ENCODE measurements at regions not wholly inside any gene's neighbourhood (a gene's known extent, or its start where the extent isn't known, plus 50 kb on each side); places are given as distances from the start of the nearest gene placed in this dataset.

GRCh38 chr12:17665839-17666238 is 424.2 kb downstream of the RERGL start:
- H3K79me2 ChIP-seq (replicated peaks; ENCODE audit: insufficient read depth, low read length): no peaks in the 10 kb centered on the region
- no peak overlapping the region for H3K9ac ChIP-seq (ENCODE audit: low read length)
- H3K27ac ChIP-seq (ENCODE audit: low read length): no peak overlapping the region
- no peaks in the 10 kb centered on the region for H3K27me3 ChIP-seq (ENCODE audit: insufficient read depth, low read depth, low read length)
- H3F3A ChIP-seq (ENCODE audit: insufficient read depth, low read length, poor library complexity, severe bottlenecking): no peaks in the 10 kb centered on the region
- H3K4me3 ChIP-seq (ENCODE audit: low read length): no peak overlapping the region
- no peak overlapping the region for H2AFZ ChIP-seq (ENCODE audit: low read depth, low read length)
- no peak overlapping the region for H3K4me2 ChIP-seq (ENCODE audit: low read length)
- no peaks in the 10 kb centered on the region for H4K20me1 ChIP-seq (ENCODE audit: insufficient read depth)
- H3K9me2 ChIP-seq (ENCODE audit: insufficient read depth, low read length): no peaks in the 10 kb centered on the region
- no peaks in the 10 kb centered on the region for H3K9me3 ChIP-seq (ENCODE audit: low read length)
- TF ChIP-seq RAD21 (conservative IDR thresholded peaks at IDR 0.05) (no peak), REST (IDR thresholded peaks at IDR 0.05; ENCODE audit: borderline replicate concordance) (no peak), TAF1 (IDR thresholded peaks at IDR 0.05; ENCODE audit: low read depth) (no peak), SMC3 (conservative IDR thresholded peaks at IDR 0.05; ENCODE audit: poor library complexity) (no peak), EP300 (conservative IDR thresholded peaks at IDR 0.05; ENCODE audit: poor library complexity, severe bottlenecking) (no peak), CTCF (IDR thresholded peaks at IDR 0.05; ENCODE audit: poor library complexity, severe bottlenecking) (no peak), EZH2 (IDR thresholded peaks at IDR 0.05; ENCODE audit: borderline replicate concordance, insufficient read depth, low read length, poor library complexity, severe bottlenecking) (no peak), POLR2AphosphoS5 (IDR thresholded peaks at IDR 0.05) (no peak), MXI1 (conservative IDR thresholded peaks at IDR 0.05; ENCODE audit: poor library complexity, severe bottlenecking) (no peak)
- no peaks in the 10 kb centered on the region for H3K36me3 ChIP-seq (ENCODE audit: insufficient read depth, low read length)

GRCh38 chr12:17661250-17661649 is 428.7 kb downstream of the RERGL start:
- Histone ChIP-seq H3K9ac (ENCODE audit: low read length) (no peak overlapping the region), H4K20me1 (ENCODE audit: insufficient read depth) (no peaks in the 10 kb centered on the region)

More at GRCh38 chr12:17661250-17661649, 428.7 kb downstream of the RERGL start:
- Histone ChIP-seq H3K36me3 (ENCODE audit: insufficient read depth, low read length) (no peaks in the 10 kb centered on the region), H3K27ac (ENCODE audit: low read length) (no peak overlapping the region), H3K27me3 (ENCODE audit: insufficient read depth, low read depth, low read length) (no peaks in the 10 kb centered on the region), H2AFZ (ENCODE audit: low read depth, low read length) (no peak overlapping the region), H3K9me2 (ENCODE audit: insufficient read depth, low read length) (no peaks in the 10 kb centered on the region), H3K9me3 (ENCODE audit: low read length) (no peaks in the 10 kb centered on the region), H3F3A (ENCODE audit: insufficient read depth, low read length, poor library complexity, severe bottlenecking) (no peaks in the 10 kb centered on the region), H3K79me2 (replicated peaks; ENCODE audit: insufficient read depth, low read length) (no peaks in the 10 kb centered on the region), H3K4me2 (ENCODE audit: low read length) (no peak overlapping the region), H3K4me3 (ENCODE audit: low read length) (no peak overlapping the region)
- TF ChIP-seq CTCF (IDR thresholded peaks at IDR 0.05; ENCODE audit: poor library complexity, severe bottlenecking): no peak
- TF ChIP-seq REST (IDR thresholded peaks at IDR 0.05; ENCODE audit: borderline replicate concordance): no peak
- no peak for TF ChIP-seq MXI1 (conservative IDR thresholded peaks at IDR 0.05; ENCODE audit: poor library complexity, severe bottlenecking)
- TF ChIP-seq POLR2AphosphoS5 (IDR thresholded peaks at IDR 0.05): no peak
- no peak for TF ChIP-seq EP300 (conservative IDR thresholded peaks at IDR 0.05; ENCODE audit: poor library complexity, severe bottlenecking)
- TF ChIP-seq EZH2 (IDR thresholded peaks at IDR 0.05; ENCODE audit: borderline replicate concordance, insufficient read depth, low read length, poor library complexity, severe bottlenecking): no peak
- no peak for TF ChIP-seq SMC3 (conservative IDR thresholded peaks at IDR 0.05; ENCODE audit: poor library complexity)
- no peak for TF ChIP-seq TAF1 (IDR thresholded peaks at IDR 0.05; ENCODE audit: low read depth)
- no peak for TF ChIP-seq RAD21 (conservative IDR thresholded peaks at IDR 0.05)

Data from neural cell (in vitro differentiated cells).